ENCODE measurements at regions not wholly inside any gene's neighbourhood (a gene's known extent, or its start where the extent isn't known, plus 50 kb on each side); places are given as distances from the start of the nearest gene placed in this dataset.

- H3K4me1 ChIP-seq (ENCODE audit: control insufficient read depth, insufficient read depth, low read depth, low read length): peaks cover 21% of the 10 kb centered on the region
- H3K27ac ChIP-seq (ENCODE audit: low read length, poor library complexity, severe bottlenecking): no peak overlapping the region
- no peaks in the 10 kb centered on the region for H3K27me3 ChIP-seq (ENCODE audit: control insufficient read depth in 1 of 2, insufficient read depth in 1 of 2, low read length in 2 of 2)
- no peaks in the 10 kb centered on the region for H3K79me1 ChIP-seq (replicated peaks; ENCODE audit: low read length, poor library complexity, severe bottlenecking)
- H4K8ac ChIP-seq (ENCODE audit: low read length): no peak overlapping the region
- H2BK15ac ChIP-seq (ENCODE audit: low read depth, poor library complexity, severe bottlenecking): no peak overlapping the region
- no peak overlapping the region for H2AK5ac ChIP-seq (ENCODE audit: low read length, severe bottlenecking)
- H2BK120ac ChIP-seq (ENCODE audit: low read depth, low read length): no peak overlapping the region
- H3K9ac ChIP-seq (ENCODE audit: low read length): no peak overlapping the region
- no peak overlapping the region for H3K18ac ChIP-seq (ENCODE audit: low read depth in 1 of 2, low read length in 2 of 2)
- no peak overlapping the region for H2AFZ ChIP-seq (ENCODE audit: low read depth, low read length)
- H3K23ac ChIP-seq (ENCODE audit: low read length in 2 of 2): no peak overlapping the region
- WGBS: 96% methylated on average over 8 of the region's 8 CpGs
- no peak for DNase-seq
- no peak overlapping the region for H2BK12ac ChIP-seq (ENCODE audit: low read length in 2 of 2)
- no peak overlapping the region for H2BK5ac ChIP-seq (ENCODE audit: low read depth, low read length, poor library complexity, severe bottlenecking)
- H3K4me3 ChIP-seq (ENCODE audit: insufficient read depth in 1 of 2, low read depth in 1 of 2, low read length in 2 of 2): no peak overlapping the region
- no peak overlapping the region for H3K4ac ChIP-seq (ENCODE audit: low read depth in 1 of 2, low read length in 2 of 2)
- H3K4me2 ChIP-seq (ENCODE audit: low read length, poor library complexity, severe bottlenecking): no peak overlapping the region
- peaks cover 44 to 54% of the 10 kb centered on the region in 2 experiments for H3K36me3 ChIP-seq (ENCODE audit: control insufficient read depth in 1 of 2, insufficient read depth in 2 of 2, low read depth in 1 of 2, low read length in 2 of 2)
- no peaks in the 10 kb centered on the region for H3K9me3 ChIP-seq (ENCODE audit: control insufficient read depth, low read length)
- no peak overlapping the region for H4K91ac ChIP-seq (ENCODE audit: low read length)
- no peak overlapping the region for H3K14ac ChIP-seq (ENCODE audit: low read length in 2 of 2)
Measured at GRCh38 chr2:120984046-120984445, 248.4 kb downstream of the GLI2 start.

GRCh38 chr2:120984452-120985173, 248.9 kb downstream of the GLI2 start:
- no peak overlapping the region for H2BK120ac ChIP-seq (ENCODE audit: low read depth, low read length)
- no peak overlapping the region for H3K18ac ChIP-seq (ENCODE audit: low read depth in 1 of 2, low read length in 2 of 2)
- H3K4ac ChIP-seq (ENCODE audit: low read depth in 1 of 2, low read length in 2 of 2): no peak overlapping the region
- H2AFZ ChIP-seq (ENCODE audit: low read depth, low read length): no peak overlapping the region
- no peak overlapping the region for H3K14ac ChIP-seq (ENCODE audit: low read length in 2 of 2)
- no peaks in the 10 kb centered on the region for H3K79me1 ChIP-seq (replicated peaks; ENCODE audit: low read length, poor library complexity, severe bottlenecking)
- H2BK12ac ChIP-seq (ENCODE audit: low read length in 2 of 2): no peak overlapping the region
- no peak overlapping the region for H4K91ac ChIP-seq (ENCODE audit: low read length)
- H2BK5ac ChIP-seq (ENCODE audit: low read depth, low read length, poor library complexity, severe bottlenecking): no peak overlapping the region
- peaks cover 21% of the 10 kb centered on the region for H3K4me1 ChIP-seq (ENCODE audit: control insufficient read depth, insufficient read depth, low read depth, low read length)
- no peak overlapping the region for H3K4me2 ChIP-seq (ENCODE audit: low read length, poor library complexity, severe bottlenecking)
- WGBS: over 99% methylated on average over 27 of the region's 28 CpGs
- no peaks in the 10 kb centered on the region for H3K9me3 ChIP-seq (ENCODE audit: control insufficient read depth, low read length)
- no peak overlapping the region for H3K9ac ChIP-seq (ENCODE audit: low read length)
- H3K27ac ChIP-seq (ENCODE audit: low read length, poor library complexity, severe bottlenecking): no peak overlapping the region
- no peak overlapping the region for H4K8ac ChIP-seq (ENCODE audit: low read length)
- no peak overlapping the region for H3K4me3 ChIP-seq (ENCODE audit: insufficient read depth in 1 of 2, low read depth in 1 of 2, low read length in 2 of 2)
- H3K36me3 ChIP-seq (ENCODE audit: control insufficient read depth in 1 of 2, insufficient read depth in 2 of 2, low read depth in 1 of 2, low read length in 2 of 2): peaks cover 47 to 59% of the 10 kb centered on the region in 2 experiments
- DNase-seq: no peak
- H2AK5ac ChIP-seq (ENCODE audit: low read length, severe bottlenecking): no peak overlapping the region
- no peak overlapping the region for H2BK15ac ChIP-seq (ENCODE audit: low read depth, poor library complexity, severe bottlenecking)
- no peak overlapping the region for H3K23ac ChIP-seq (ENCODE audit: low read length in 2 of 2)
- no peaks in the 10 kb centered on the region for H3K27me3 ChIP-seq (ENCODE audit: control insufficient read depth in 1 of 2, insufficient read depth in 1 of 2, low read length in 2 of 2)

GRCh38 chr2:120985174-120985996, 249.7 kb downstream of the GLI2 start:
- Histone ChIP-seq H3K4ac (ENCODE audit: low read depth in 1 of 2, low read length in 2 of 2) (no peak overlapping the region), H2BK12ac (ENCODE audit: low read length in 2 of 2) (no peak overlapping the region), H3K14ac (ENCODE audit: low read length in 2 of 2) (no peak overlapping the region), H2AK5ac (ENCODE audit: low read length, severe bottlenecking) (no peak overlapping the region), H3K27me3 (ENCODE audit: control insufficient read depth in 1 of 2, insufficient read depth in 1 of 2, low read length in 2 of 2) (no peaks in the 10 kb centered on the region), H3K4me3 (ENCODE audit: insufficient read depth in 1 of 2, low read depth in 1 of 2, low read length in 2 of 2) (no peak overlapping the region), H3K23ac (ENCODE audit: low read length in 2 of 2) (no peak overlapping the region), H3K9me3 (ENCODE audit: control insufficient read depth, low read length) (no peaks in the 10 kb centered on the region), H3K4me2 (ENCODE audit: low read length, poor library complexity, severe bottlenecking) (no peak overlapping the region), H2BK15ac (ENCODE audit: low read depth, poor library complexity, severe bottlenecking) (no peak overlapping the region), H3K4me1 (ENCODE audit: control insufficient read depth, insufficient read depth, low read depth, low read length) (peaks cover 21% of the 10 kb centered on the region), H3K9ac (ENCODE audit: low read length) (no peak overlapping the region), H3K27ac (ENCODE audit: low read length, poor library complexity, severe bottlenecking) (no peak overlapping the region), H2BK120ac (ENCODE audit: low read depth, low read length) (no peak overlapping the region), H2AFZ (ENCODE audit: low read depth, low read length) (no peak overlapping the region), H2BK5ac (ENCODE audit: low read depth, low read length, poor library complexity, severe bottlenecking) (no peak overlapping the region), H4K8ac (ENCODE audit: low read length) (no peak overlapping the region), H3K36me3 (ENCODE audit: control insufficient read depth in 1 of 2, insufficient read depth in 2 of 2, low read depth in 1 of 2, low read length in 2 of 2) (peaks cover 46 to 67% of the 10 kb centered on the region in 2 experiments), H3K18ac (ENCODE audit: low read depth in 1 of 2, low read length in 2 of 2) (no peak overlapping the region), H4K91ac (ENCODE audit: low read length) (no peak overlapping the region), H3K79me1 (replicated peaks; ENCODE audit: low read length, poor library complexity, severe bottlenecking) (peaks cover 2% of the 10 kb centered on the region)
- WGBS: 97% methylated on average over 12 of the region's 12 CpGs
- no peak for DNase-seq

GRCh38 chr2:120985997-120986651, 250.5 kb downstream of the GLI2 start:
- WGBS: 96% methylated on average over 22 of the region's 27 CpGs

More at GRCh38 chr2:120985997-120986651, 250.5 kb downstream of the GLI2 start:
- Histone ChIP-seq H2BK12ac (ENCODE audit: low read length in 2 of 2) (no peak overlapping the region), H3K27me3 (ENCODE audit: control insufficient read depth in 1 of 2, insufficient read depth in 1 of 2, low read length in 2 of 2) (no peaks in the 10 kb centered on the region), H3K14ac (ENCODE audit: low read length in 2 of 2) (no peak overlapping the region), H3K9me3 (ENCODE audit: control insufficient read depth, low read length) (no peaks in the 10 kb centered on the region), H2BK120ac (ENCODE audit: low read depth, low read length) (no peak overlapping the region), H3K4me3 (ENCODE audit: insufficient read depth in 1 of 2, low read depth in 1 of 2, low read length in 2 of 2) (no peak overlapping the region), H2BK5ac (ENCODE audit: low read depth, low read length, poor library complexity, severe bottlenecking) (no peak overlapping the region), H3K18ac (ENCODE audit: low read depth in 1 of 2, low read length in 2 of 2) (no peak overlapping the region), H3K4me2 (ENCODE audit: low read length, poor library complexity, severe bottlenecking) (no peak overlapping the region), H2AFZ (ENCODE audit: low read depth, low read length) (no peak overlapping the region), H4K91ac (ENCODE audit: low read length) (no peak overlapping the region), H2BK15ac (ENCODE audit: low read depth, poor library complexity, severe bottlenecking) (no peak overlapping the region), H3K4me1 (ENCODE audit: control insufficient read depth, insufficient read depth, low read depth, low read length) (peaks cover 21% of the 10 kb centered on the region), H3K4ac (ENCODE audit: low read depth in 1 of 2, low read length in 2 of 2) (no peak overlapping the region), H3K27ac (ENCODE audit: low read length, poor library complexity, severe bottlenecking) (no peak overlapping the region), H3K79me1 (replicated peaks; ENCODE audit: low read length, poor library complexity, severe bottlenecking) (peaks cover 2% of the 10 kb centered on the region), H3K9ac (ENCODE audit: low read length) (no peak overlapping the region), H3K36me3 (ENCODE audit: control insufficient read depth in 1 of 2, insufficient read depth in 2 of 2, low read depth in 1 of 2, low read length in 2 of 2) (peaks cover 54 to 71% of the 10 kb centered on the region in 2 experiments), H3K23ac (ENCODE audit: low read length in 2 of 2) (no peak overlapping the region), H4K8ac (ENCODE audit: low read length) (no peak overlapping the region), H2AK5ac (ENCODE audit: low read length, severe bottlenecking) (no peak overlapping the region)
- no peak for DNase-seq

Measured in mesenchymal stem cell (in vitro differentiated cells and primary cell).